ENCODE measurements at regions not wholly inside any gene's neighbourhood (a gene's known extent, or its start where the extent isn't known, plus 50 kb on each side); places are given as distances from the start of the nearest gene placed in this dataset.
"Not testable (repeated sequence)": the region's sequence is repeated elsewhere in the genome, so short reads cannot be mapped to it uniquely, and the experiment has no call there.

GRCh38 chr14:22225516-22226140 is 363.4 kb downstream of the DAD1 start:
- DNase-seq (ENCODE audit: extremely low read depth, low read depth, low spot score), result no peak

GRCh38 chr14:22221508-22221907 is 367.5 kb downstream of the DAD1 start:
- no peak for DNase-seq (ENCODE audit: extremely low read depth, low read depth, low spot score)

GRCh38 chr14:22220427-22220826 is 368.6 kb downstream of the DAD1 start:
- no peak for DNase-seq (ENCODE audit: extremely low read depth, low read depth, low spot score)

GRCh38 chr14:22218728-22219127 is 370.3 kb downstream of the DAD1 start:
- no peak for DNase-seq (ENCODE audit: extremely low read depth, low read depth, low spot score)

- DNase-seq (ENCODE audit: extremely low read depth, low read depth, low spot score), result no peak
Measured at GRCh38 chr14:22213120-22213519, 375.9 kb downstream of the DAD1 start.

GRCh38 chr14:22210906-22211305 is 378.1 kb downstream of the DAD1 start:
- DNase-seq (ENCODE audit: extremely low read depth, low read depth, low spot score), result no peak

GRCh38 chr14:22210026-22210425 is 379.0 kb downstream of the DAD1 start:
- DNase-seq (ENCODE audit: extremely low read depth, low read depth, low spot score), result no peak

GRCh38 chr14:22203036-22203435 is 386.0 kb downstream of the DAD1 start:
- no peak for DNase-seq (ENCODE audit: extremely low read depth, low read depth, low spot score)

- DNase-seq (ENCODE audit: extremely low read depth, low read depth, low spot score), result no peak
Measured at GRCh38 chr14:22202313-22202712, 386.7 kb downstream of the DAD1 start.

- no peak for DNase-seq (ENCODE audit: extremely low read depth, low read depth, low spot score)
Measured at GRCh38 chr14:22200977-22201605, 387.9 kb downstream of the DAD1 start.

- not testable (repeated sequence) for DNase-seq (ENCODE audit: extremely low read depth, low read depth, low spot score)
Measured at GRCh38 chr14:22200131-22200530, 388.9 kb downstream of the DAD1 start.

GRCh38 chr14:22194664-22195063 is 394.4 kb downstream of the DAD1 start:
- DNase-seq (ENCODE audit: extremely low read depth, low read depth, low spot score), result no peak

GRCh38 chr14:22190411-22191191 is 398.4 kb downstream of the DAD1 start:
- no peak for DNase-seq (ENCODE audit: extremely low read depth, low read depth, low spot score)

- DNase-seq (ENCODE audit: extremely low read depth, low read depth, low spot score), result no peak
Measured at GRCh38 chr14:22189881-22190280, 399.1 kb downstream of the DAD1 start.

GRCh38 chr14:22188318-22188717 is 400.7 kb downstream of the DAD1 start:
- no peak for DNase-seq (ENCODE audit: extremely low read depth, low read depth, low spot score)

- DNase-seq (ENCODE audit: extremely low read depth, low read depth, low spot score), result no peak
Measured at GRCh38 chr14:22185789-22186188, 403.2 kb downstream of the DAD1 start.

GRCh38 chr14:22185191-22185590 is 403.8 kb downstream of the DAD1 start:
- DNase-seq (ENCODE audit: extremely low read depth, low read depth, low spot score), result no peak

GRCh38 chr14:22184830-22185168 is 404.2 kb downstream of the DAD1 start:
- DNase-seq (ENCODE audit: extremely low read depth, low read depth, low spot score), result no peak

- DNase-seq (ENCODE audit: extremely low read depth, low read depth, low spot score), result no peak
Measured at GRCh38 chr14:22184157-22184829, 404.7 kb downstream of the DAD1 start.

GRCh38 chr14:22180045-22180444 is 409.0 kb downstream of the DAD1 start:
- DNase-seq (ENCODE audit: extremely low read depth, low read depth, low spot score), result no peak

GRCh38 chr14:22179190-22179589 is 409.8 kb downstream of the DAD1 start:
- no peak for DNase-seq (ENCODE audit: extremely low read depth, low read depth, low spot score)
